HPDE6-E6E7 (cell line): ENCODE measurements at regions not wholly inside any gene's neighbourhood (a gene's known extent, or its start where the extent isn't known, plus 50 kb on each side); places are given as distances from the start of the nearest gene placed in this dataset.

ENCODE experiments used
- DNase-seq: peaks from one replicate; pipeline ENCODE4 v3.0.0; 2011; ENCODE audit warnings: missing footprints; ENCODE audit errors: extremely low spot score

DNA sequence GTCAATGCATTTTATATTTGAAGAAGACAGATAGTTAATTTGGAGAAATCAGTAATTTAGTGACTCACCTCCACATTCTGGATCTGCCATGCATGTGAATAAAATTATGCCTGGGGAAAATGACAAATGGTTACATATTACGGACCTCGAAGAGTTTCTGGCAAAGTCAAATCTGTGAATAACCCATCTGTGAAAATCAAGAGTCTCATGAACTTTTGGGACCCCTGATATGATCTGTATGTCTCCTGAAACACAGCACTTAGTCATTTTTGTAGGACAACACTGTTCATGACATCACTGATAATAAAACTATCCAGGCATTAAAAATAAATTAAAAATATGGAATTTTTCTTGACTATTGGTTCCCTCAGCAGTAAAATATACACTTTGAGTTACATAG, 584.5 kb downstream of the TLE4 start:
- no peak for DNase-seq

DNA sequence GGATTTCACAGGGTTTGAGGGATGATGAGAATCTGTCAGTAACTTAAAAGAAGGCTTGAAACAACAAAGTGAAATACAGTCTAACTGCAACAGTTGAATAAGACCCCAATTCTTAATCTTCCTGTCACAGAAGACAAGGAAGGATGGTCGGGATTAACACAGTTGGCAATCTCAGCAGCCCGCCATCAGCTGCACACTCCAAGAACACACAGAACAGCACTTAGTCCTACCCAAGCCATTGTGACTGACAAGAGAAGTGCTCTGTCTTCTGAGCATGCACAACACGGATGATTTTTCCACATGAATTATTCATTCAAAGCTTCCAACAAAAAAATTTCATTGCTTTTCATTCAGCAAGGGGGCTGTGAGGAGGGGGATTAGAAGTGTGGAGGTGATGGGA, 576.1 kb downstream of the TLE4 start:
- DNase-seq, result no peak

DNA sequence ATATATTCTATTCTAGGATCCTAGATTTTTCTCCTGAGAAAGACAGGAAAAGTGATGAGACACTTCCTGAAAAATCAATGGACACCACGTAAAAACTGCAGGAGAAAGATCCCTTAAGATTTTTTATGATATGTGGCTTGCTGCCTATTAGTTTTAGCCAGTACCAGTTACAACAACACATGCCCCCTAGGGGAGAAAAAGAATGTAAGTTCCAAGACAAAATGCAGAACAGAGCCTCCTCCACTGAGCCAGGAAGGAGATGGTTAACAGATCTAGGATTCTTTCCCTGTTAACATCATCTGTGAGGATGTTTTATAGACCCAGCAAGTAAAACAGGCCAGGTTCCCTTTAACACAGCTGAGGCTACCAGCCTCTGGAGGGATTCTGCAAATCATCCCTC, 574.7 kb downstream of the TLE4 start:
- no peak for DNase-seq

DNA sequence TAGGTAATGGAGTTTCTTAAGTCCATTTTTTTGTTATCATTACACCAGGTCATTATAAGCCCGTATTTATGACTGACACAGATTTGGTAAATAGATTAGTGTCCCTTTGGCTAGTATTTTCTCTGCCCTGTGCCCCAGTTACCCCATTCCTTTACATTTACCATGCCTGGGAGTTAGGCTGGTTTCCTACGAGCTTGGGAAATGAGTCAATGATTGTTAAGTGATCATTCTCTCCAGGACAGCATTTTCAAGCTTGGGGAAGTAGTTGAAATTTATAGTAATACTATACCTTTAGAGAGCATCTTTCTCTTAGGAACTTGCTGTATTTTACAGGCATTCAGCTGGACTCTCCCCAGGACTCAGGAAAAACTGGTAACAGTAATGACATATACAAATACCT, 573.1 kb downstream of the TLE4 start:
- DNase-seq, result no peak

DNA sequence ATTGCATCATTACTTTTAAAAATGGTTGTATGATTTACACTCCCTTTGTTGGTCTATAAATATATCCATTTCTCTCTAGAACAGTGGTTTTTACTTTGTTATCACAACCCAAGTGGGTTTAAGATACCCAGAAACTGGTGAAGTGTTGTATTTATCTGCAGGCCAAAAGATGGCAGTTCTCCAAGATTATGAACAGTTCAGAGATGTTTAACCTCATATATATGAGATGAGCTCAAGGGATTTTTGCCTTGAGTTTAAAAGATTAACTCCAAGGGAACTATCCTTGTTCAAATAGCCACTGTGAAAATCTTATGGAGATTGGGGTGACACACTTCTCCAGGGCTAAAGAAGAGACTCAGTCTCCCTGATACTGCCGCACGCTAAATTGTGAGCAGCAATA, 572.6 kb downstream of the TLE4 start:
- DNase-seq, result no peak

DNA sequence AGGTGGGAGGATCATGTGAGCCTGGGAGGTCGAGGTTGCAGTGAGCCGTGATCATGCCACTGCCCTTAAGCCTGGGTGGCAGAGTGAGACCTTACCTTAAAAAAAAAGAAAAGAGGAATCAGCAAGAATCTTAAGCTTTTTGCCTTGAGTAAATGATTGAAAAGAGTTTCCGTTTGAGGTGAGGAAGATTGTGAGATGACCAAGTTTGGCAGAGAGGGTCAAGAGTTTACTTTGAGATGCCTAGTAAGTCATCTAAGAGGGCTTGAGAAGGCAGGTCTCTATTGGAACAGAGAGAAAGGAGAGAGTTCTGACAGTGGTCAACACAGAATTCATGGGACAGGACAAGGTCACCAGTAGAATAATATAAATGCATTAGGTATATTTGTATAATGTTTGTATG, 572.1 kb downstream of the TLE4 start:
- no peak for DNase-seq

DNA sequence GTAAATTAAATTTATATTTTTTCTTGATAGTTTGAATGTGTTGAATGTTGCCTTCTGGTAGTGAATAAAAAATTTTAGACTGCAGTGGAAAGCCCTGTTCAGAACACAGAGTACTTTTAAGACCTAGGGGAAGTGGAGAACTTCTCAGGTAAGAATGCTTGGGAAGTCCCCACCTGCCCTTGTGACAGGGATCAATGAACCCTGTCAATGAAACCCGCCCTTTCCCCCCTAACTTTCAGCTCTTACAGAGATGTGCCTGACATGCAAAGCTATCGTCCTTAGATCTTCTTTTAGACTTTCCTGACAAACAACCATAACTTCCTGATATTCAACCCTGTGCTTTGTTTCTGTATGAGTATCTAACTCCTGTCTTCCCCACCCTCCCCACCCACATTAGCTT, 562.7 kb downstream of the TLE4 start:
- no peak for DNase-seq

DNA sequence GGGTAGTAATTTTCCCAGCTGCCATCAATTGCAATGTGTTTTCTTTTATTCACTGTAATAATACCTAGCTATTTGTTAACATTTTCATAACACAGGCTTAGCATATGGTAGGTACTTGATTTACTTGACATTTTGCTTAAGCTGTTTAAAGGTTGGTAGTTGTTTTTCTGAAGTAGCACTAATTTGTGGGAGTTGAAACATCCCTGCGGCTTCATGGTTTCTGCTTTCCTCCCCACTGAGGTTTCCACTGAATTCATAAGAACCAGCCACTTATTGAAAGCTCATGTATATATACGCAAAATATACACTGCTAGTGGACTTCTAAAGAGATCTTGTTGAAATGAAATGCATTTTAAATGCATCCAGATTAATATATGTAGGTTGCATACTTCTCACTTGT, 559.9 kb downstream of the TLE4 start:
- DNase-seq, result no peak

DNA sequence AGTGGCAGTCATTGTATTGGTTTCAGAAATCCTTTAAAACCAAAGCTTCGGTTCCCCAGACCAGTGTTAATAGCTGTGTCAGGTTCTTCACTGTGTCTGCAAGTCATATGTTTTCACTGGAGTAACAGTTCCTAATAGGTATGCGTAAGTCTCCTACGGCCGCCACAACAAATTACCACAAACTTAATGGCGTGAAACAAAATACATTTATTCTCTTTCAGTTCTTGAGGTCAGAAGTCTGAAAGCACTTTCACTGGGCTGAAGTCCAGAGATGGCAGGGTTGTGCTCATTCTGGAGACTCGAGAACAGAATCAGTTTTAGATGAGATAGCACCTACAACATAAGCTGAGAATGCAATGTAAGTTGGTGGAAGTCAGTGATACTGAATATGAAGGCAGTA, 556.2 kb downstream of the TLE4 start:
- no peak for DNase-seq

DNA sequence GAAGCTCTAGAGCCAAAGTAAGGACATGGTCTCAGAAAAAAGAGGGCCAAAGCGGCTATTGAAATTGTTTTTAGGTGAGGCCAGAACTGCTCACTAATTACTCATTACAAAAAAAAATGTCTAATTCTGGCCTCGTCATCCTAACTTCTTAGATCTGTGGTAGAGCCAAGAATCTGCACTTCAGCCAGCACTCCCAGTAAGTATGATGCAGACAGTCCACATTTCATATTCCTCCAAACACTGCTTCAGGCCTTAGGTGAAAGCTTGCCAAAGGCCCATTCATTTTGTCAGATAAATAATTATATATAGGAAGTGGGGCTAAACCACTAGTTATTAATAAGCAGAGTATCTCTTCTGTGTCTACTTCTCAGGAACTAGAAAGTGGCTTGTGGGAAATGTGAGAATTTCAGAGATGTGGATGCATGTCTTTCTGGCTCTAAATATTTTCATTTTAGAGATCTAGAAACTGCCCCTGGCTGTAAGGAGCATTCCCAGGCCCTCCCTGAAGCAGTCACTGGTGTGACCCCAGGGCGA, 554.0 kb downstream of the TLE4 start:
- DNase-seq, result no peak

DNA sequence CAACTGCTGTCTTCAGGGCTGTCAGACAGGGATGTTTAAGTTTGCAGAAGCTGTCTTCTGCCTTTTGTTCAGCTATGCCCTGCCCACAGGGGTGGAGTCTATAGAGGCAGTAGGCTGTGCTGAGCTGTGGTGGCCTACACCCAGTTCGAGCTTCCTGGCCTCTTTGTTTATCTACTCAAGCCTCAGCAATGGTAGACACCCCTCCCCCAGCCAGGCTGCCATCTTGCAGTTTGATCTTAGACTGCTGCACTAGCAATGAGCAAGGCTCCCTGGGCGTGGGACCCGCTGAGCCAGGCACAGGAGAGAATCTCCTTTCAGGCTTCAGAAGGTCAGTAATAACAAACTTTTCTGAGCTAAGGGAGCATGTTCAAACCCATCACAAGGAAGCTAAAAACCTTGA, 545.3 kb downstream of the TLE4 start:
- no peak for DNase-seq

DNA sequence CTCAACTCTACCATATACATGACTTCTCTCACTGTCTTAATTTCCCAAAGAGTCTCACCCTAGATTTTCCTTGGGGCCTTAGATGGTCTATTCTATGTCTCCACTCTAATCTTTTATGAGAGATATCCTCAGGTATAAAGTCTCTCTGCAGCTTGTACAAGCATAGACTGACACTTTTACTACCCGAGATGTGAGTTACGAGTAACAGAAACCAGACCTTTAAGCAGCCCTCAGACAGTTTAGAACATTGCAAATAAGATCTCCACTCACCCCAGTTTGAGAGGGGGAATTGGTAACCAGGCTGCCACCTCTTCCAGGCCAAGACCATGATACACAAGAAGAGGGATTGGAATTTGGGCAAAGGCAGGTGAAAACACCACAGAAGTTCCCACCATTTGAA, 542.5 kb downstream of the TLE4 start:
- no peak for DNase-seq

DNA sequence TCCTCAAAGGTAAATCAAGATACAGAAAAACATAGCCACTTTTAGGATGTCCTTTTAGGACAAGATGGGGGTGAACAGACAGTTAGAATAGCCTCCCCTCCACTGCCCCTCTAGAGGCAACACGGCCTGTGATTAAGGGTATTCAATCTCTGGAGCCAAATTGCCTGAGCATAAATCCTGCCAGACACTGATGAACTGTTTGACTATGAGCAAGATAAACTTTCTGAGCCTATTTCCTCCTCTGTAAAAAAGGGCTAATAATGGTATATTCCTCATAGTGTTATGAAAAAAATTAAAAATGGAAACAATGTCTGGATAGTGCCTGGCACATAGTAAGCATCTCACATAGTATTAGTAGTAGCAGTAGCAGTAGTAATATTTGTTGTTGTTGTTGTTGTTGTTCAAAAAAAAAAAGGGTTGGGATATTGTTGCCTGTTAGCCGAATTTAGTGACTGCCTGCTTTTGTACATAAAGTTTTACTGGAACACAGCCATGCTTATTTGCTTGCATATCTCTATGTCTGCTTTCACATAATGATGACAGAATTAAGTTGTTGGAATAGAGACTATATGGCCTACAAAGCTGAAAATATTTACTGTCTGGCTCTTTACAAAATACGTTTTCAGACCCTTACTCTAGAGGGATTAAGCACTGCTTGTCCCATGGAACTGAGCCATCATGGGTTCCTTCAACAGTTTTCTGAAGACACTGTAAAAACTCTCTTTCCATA, 536.3 kb downstream of the TLE4 start:
- no peak for DNase-seq

DNA sequence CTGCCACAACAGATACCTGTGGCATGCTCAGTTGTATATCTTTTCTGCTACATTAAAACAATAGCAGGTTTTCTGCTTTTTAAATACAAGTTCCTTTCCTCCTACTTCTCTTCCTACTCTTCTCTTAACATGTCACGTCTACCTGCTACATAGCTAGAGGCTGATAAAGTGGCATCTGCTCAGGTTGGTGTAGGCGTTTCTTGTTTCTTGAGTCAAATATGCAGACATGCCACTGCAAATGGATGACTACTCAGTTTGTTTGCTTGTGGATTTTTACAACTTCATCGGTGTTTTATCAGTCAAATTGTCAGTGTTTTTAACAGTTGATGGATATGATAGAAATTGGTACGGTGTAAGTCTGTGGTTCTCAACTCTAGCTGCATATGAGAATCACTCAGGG, 525.7 kb downstream of the TLE4 start:
- no peak for DNase-seq

DNA sequence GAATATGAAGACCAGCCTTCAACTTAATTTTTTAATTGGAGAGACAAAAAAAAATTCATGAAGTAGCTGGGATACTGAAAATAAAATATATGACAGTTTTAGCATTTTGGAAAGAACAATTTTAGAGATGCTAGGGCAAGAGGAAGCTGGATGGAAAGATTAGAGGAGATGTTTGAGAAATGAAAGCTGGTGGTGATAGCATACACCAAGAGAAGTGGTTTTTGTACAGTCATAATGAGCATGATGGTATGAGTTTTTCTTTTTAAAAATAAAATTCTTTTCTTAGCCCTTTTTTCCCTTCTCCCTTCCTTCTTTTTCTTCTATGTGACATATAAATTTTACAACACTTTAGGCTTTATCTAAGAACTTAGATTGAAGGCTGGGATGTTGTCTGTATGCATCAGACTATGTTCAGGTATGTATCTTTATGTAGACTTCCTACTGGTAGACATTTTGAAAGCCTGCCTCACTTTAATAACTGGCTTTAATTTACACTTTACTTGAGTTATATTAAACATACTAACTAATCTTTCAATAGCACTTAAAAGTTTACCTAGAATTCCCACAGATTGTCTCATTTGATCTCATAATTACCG, 522.5 kb downstream of the TLE4 start:
- DNase-seq, result no peak

DNA sequence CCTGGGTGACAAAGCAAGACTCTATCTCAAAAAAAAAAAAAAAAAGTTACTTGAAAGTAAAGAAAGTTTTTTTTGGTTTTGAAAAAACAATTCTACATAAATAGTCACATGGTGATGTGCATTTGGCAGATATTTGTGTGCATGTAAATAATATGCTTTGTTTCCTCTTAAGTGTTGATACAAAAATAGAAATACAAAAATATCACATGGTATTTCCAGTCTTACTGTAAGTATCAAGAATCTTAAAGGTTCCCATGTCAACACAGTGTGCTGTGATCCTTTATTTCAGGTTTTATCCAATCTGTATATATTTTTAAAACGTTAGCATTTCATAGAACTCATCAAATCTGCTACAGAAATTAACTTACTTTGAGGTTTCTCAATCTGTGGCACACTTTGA, 521.9 kb downstream of the TLE4 start:
- no peak for DNase-seq

DNA sequence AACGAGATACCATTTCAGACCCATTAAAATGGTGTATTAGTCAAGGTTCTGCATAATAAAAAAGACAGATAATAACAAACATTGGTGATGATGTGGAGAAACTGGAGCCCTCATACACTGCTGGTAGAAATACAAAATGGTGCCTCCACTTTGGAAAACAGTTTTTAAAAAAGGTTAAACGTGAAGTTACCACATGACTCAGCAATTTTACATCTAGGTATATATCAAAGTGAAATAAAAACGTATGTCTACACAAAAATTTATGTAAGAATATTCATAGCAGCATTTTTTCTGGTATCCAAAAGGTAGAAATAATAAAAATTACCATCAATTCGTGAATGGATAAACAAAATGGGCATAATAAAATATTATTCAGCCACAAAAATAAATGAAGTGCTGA, 519.8 kb downstream of the TLE4 start:
- no peak for DNase-seq

DNA sequence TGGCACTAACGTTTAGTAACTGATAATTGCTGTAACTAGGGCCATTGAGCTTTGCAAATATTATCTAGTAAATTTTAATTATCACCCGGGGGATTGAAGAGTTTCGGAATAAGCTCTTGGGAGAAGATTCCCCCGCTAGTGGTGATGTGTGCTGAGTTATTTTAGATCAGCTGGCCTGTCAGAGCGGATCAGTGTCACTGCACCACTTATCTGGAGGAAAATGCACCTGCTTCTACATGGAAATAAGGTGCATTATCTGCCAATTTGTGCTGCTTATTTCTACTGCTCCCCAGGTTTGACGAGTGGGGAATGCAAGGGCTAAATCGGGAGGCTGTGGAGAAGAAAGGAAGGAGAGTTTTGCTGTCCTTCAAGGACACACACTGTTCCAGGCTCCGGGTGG, 518.6 kb downstream of the TLE4 start:
- no peak for DNase-seq

DNA sequence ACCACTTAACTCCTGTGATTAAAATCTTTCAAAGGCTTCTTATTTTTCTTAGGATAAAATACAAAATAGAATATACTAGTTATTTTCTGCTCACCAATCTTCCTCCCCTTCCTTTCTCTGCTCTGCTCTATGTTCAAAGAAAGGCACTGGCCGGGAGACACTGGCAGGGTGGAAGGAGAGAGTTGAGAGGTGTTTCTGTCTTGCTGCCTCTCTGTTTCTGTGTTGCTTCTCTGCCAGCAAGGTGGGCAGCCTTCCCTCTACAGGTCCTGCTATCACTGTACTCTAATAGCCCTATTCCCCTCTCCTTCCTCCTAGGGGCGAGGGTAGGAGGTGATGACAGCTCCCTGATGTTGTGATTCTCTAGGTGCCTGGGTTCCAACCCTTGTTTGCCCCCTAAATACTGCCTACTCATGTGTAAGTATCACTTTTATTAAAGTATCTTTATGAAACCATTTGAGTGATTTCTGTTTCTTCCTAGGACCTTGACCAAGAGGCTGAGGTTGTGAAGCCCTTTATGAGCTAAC, 515.1 kb downstream of the TLE4 start:
- no peak for DNase-seq

DNA sequence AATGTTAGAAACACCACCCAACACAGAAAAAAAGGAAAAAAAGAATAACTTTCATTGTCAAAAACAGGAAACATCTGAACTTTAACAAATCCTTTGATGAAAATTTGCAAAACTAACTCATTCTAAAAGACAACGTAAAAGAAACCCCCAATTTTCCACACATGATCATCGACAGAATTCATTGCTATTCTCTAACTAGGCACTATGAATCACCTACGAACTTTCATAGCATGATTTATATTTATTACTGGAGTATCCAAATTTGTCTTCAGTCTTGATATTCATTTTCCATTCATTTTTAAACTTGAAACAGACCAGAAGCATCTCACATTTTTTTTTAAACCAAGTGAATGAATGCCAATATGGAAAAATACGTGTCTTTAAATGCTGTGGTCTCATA, 514.6 kb downstream of the TLE4 start:
- no peak for DNase-seq

DNA sequence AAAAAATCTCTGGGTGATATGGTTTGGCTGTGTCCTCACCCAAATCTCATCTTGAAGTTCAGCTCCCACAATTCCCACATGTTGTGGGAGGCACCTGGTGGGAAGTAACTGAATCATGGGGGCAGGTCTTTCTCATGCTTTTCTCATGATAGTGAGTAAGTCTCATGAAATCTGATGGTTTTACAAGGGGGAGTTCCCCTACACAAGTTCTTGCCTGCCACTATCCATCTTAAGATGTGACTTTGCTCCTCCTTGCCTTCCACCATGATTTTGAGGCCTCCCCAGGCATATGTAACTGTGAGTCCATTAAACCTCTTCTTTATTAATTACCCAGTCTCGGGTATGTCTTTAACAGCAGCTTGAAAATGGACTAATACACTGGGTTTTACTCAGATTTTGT, 513.9 kb downstream of the TLE4 start:
- no peak for DNase-seq

DNA sequence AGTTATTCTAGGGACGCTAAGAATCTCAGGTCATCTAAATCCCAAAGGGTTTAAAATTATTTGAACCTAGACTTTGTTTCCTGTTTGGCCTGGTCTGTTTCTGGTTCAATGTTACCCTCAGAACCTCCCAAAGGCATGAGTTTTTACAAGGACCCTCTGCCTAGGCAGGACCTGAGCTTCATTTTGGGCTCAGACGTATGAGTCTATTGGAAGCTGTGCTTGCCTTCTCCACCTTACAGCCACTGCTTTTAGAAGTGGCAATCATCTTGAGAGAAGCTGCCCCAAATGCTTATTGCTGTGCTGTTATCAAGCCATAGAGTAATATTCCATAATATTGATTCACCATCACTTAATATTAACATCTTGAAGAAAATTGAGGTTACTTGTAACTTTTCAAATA, 510.4 kb downstream of the TLE4 start:
- no peak for DNase-seq

DNA sequence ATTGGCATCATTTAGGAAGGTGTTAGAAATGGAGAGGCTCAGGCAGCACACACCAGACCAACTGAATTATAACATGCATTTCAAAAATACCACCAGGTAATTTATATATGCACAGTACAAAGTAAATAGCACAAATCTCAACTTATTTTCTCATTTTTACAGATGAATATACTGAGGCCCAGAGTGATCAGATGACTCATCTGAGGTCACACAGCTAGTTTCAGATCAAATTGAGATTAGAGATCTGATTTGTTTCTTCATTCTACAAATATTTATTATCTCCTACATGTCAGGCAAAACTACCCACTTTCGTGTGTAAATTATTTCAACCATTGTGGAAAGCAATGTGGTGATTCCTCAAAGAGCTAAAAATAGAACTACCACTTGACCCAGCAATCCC, 507.1 kb downstream of the TLE4 start:
- DNase-seq, result no peak

DNA sequence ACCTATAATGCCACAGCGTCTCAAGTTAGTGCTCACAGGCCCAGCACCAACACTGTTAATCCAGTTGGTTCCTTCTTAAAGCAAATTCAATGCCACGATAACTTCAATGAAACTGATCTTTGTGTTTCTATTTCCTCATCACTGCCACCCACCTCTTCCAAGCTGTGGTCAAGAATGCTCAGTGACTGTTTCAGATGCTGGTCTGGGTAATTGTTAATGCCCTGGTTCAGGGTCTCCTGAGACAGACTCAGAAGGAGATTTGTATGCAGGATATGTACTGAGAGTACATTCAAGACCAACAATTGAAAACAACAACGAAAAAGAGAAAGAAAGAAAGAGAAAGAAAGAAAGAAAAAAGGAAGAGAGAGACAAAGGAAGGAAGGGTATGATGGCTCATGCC, 505.3 kb downstream of the TLE4 start:
- no peak for DNase-seq
